Thyroid gland (tissue), 4 donors: ENCODE measurements at regions not wholly inside any gene's neighbourhood (a gene's known extent, or its start where the extent isn't known, plus 50 kb on each side); places are given as distances from the start of the nearest gene placed in this dataset.

ENCODE experiments used
- DNase-seq, 2 donors: peaks; one replicate each; pipeline ENCODE4 v3.0.0-alpha.2; 2019
- H3K27ac ChIP-seq, 3 donors: fragments of 200-600 bp; sonication (generic); 1 replicate in 2 of 3; 2 replicates in 1 of 3; pipeline ENCODE4 v1.5.1; 2016 to 2019; ENCODE audit warnings: mild to moderate bottlenecking in 1 of 3, moderate library complexity in 1 of 3
- H3K27me3 ChIP-seq: fragments of 200-600 bp; sonication (generic); one replicate; pipeline ENCODE4 v1.5.1; 2019
- H3K36me3 ChIP-seq, 2 donors: fragments of 200-600 bp; sonication (generic); one replicate each; pipeline ENCODE4 v1.5.1; 2016 to 2019
- H3K4me1 ChIP-seq, 2 donors: fragments of 200-600 bp; sonication (generic); one replicate each; pipeline ENCODE4 v1.5.1; 2017 to 2019
- H3K4me3 ChIP-seq, 3 donors: fragments of 200-600 bp; sonication (generic); replicated peaks in 1 of 3; 1 replicate in 2 of 3; 2 replicates in 1 of 3; pipeline ENCODE4 v1.5.1; 2016; ENCODE audit warnings: mild to moderate bottlenecking in 1 of 3
- H3K9me3 ChIP-seq: fragments of 200-600 bp; sonication (generic); one replicate; pipeline ENCODE4 v1.5.1; 2017
- POLR2A ChIP-seq, 2 donors: fragments of 450-650 bp; IDR thresholded peaks; one replicate each; pipeline ENCODE4 v1.6.1; 2017; ENCODE audit warnings: antibody characterized with exemption in 2 of 2, mild to moderate bottlenecking in 2 of 2, moderate library complexity in 1 of 2
- WGBS, 2 donors: methylation state at CpG; one replicate each; pipeline ENCODE4 v1.1.5; 2017; 5-methylcytosine and 5-hydroxymethylcytosine counted together
- intact Hi-C: fragments of 100-400 bp; cut with DNase I; formaldehyde crosslinking; loops from one replicate; pipeline ENCODE4 v1.15.1; 2023
- TF ChIP-seq, protein P1 (sequence below), 6 experiments: fragments of 200-600 bp in 3 of 6; fragments of 450-650 bp in 3 of 6; sonication (generic) in 3 of 6; IDR thresholded peaks; one replicate each; pipeline ENCODE4 v1.5.1; 2016 to 2019; ENCODE audit warnings: antibody characterized with exemption in 6 of 6, mild to moderate bottlenecking in 2 of 6, inconsistent platforms in 1 of 6, moderate library complexity in 1 of 6

DNA sequence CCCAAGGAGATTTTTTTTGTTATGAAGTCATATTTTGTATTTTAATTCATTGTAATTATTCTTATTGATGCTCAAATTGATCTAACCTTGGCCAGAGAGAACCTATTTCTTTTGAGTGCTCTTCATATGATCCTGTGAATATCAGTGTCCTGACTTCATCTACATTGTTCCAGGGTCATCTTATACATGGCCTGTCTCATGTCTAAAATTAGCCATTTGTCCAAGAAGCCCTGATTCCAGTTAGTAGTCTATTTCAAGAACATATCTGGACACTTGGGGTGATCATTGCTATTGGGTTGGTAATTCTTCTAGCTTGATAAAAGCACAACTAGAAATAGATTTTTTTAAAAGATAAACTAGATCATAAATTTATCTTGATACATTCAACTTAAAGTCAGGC, 266.2 kb downstream of the SPRY1 start:
- no peaks in the 10 kb centered on the region for H3K9me3 ChIP-seq
- TF ChIP-seq POLR2A (IDR thresholded peaks at IDR 0.05), result no peak
- TF ChIP-seq, protein P1, sequence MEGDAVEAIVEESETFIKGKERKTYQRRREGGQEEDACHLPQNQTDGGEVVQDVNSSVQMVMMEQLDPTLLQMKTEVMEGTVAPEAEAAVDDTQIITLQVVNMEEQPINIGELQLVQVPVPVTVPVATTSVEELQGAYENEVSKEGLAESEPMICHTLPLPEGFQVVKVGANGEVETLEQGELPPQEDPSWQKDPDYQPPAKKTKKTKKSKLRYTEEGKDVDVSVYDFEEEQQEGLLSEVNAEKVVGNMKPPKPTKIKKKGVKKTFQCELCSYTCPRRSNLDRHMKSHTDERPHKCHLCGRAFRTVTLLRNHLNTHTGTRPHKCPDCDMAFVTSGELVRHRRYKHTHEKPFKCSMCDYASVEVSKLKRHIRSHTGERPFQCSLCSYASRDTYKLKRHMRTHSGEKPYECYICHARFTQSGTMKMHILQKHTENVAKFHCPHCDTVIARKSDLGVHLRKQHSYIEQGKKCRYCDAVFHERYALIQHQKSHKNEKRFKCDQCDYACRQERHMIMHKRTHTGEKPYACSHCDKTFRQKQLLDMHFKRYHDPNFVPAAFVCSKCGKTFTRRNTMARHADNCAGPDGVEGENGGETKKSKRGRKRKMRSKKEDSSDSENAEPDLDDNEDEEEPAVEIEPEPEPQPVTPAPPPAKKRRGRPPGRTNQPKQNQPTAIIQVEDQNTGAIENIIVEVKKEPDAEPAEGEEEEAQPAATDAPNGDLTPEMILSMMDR (IDR thresholded peaks at IDR 0.05), result no peak
- H3K4me1 ChIP-seq, result no peaks in the 10 kb centered on the region
- H3K4me3 ChIP-seq, result no peak overlapping the region
- no peaks in the 10 kb centered on the region for H3K27me3 ChIP-seq
- no peaks in the 10 kb centered on the region for H3K36me3 ChIP-seq
- no peak overlapping the region for H3K27ac ChIP-seq
- intact Hi-C loops, result no loop called here
- DNase-seq, result no peak

DNA sequence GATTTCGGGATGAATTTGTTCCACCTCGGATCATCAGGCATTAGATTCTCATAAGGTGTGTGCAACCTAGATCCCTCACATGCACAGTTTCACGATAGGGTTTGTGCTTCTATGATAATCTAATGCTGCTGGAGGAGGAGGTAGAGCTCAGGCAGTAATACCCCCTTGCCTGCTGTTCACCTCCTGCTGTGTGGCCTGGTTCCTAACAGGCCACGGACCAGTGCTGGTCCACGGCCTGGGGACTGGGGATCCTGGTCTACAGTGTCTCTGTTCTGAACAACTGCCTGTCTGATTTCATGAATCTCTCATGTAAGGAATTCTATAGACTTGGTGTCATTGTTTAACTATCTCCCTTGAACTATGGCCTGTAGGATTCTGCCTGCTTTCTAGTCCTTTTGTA, 269.9 kb downstream of the SPRY1 start:
- TF ChIP-seq, protein P1 (IDR thresholded peaks at IDR 0.05), result no peak
- no peak for TF ChIP-seq POLR2A (IDR thresholded peaks at IDR 0.05)
- Histone ChIP-seq H3K27ac (no peak overlapping the region), H3K9me3 (no peaks in the 10 kb centered on the region), H3K27me3 (no peaks in the 10 kb centered on the region), H3K36me3 (no peaks in the 10 kb centered on the region), H3K4me3 (no peak overlapping the region), H3K4me1 (no peaks in the 10 kb centered on the region)
- DNase-seq, result no peak
- 97 to 98% methylated on average over 5 of the region's 5 CpGs for WGBS, 2 donors
- intact Hi-C loops, result no loop called here

DNA sequence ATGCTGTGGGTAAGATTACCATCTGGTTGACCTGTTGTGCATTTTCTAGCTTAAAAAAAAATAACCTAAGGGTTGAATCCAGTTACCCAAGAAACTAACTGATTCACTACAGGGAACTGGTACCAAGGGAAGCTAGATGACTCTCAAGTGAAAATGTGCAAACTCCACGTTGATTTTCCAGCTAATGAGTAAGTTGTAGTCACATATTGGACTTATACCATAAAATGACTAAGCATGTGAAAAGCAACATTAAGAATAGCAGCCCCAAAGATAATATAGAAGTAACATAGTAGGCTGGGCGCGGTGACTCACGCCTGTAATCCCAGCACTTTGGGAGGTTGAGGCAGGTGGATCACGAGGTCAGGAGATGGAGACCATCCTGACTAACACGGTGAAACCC, 270.9 kb downstream of the SPRY1 start:
- Histone ChIP-seq H3K4me1 (no peaks in the 10 kb centered on the region), H3K27ac (no peak overlapping the region), H3K36me3 (no peaks in the 10 kb centered on the region), H3K27me3 (no peaks in the 10 kb centered on the region), H3K9me3 (no peaks in the 10 kb centered on the region), H3K4me3 (no peak overlapping the region)
- WGBS, 2 donors, result 95 to 96% methylated on average over 6 of the region's 6 CpGs
- no peak for TF ChIP-seq POLR2A (IDR thresholded peaks at IDR 0.05)
- TF ChIP-seq, protein P1 (IDR thresholded peaks at IDR 0.05), result no peak
- intact Hi-C loops, result no loop called here
- no peak for DNase-seq

DNA sequence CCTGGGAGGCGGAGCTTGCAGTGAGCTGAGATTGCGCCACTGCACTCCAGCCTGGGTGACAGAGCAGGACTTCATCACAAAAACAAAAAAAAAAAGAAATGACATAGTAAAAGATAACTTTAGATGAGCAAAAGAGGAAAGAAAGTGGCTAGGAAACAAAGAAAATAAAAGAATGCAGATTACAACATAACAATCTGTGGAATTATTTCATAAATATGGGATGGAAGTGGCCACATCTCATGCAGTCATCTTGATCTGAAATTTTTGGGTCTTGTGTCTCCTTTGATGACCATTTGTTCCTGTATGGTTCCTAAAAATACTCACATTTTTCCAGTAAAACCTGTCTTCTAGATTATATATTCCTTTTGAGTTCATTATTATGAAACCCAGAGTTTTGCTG, 271.4 kb downstream of the SPRY1 start:
- H3K9me3 ChIP-seq, result no peaks in the 10 kb centered on the region
- no peaks in the 10 kb centered on the region for H3K27me3 ChIP-seq
- H3K4me1 ChIP-seq, result no peaks in the 10 kb centered on the region
- intact Hi-C loops, result no loop called here
- H3K4me3 ChIP-seq, result no peak overlapping the region
- no peak overlapping the region for H3K27ac ChIP-seq
- no peaks in the 10 kb centered on the region for H3K36me3 ChIP-seq
- TF ChIP-seq POLR2A (IDR thresholded peaks at IDR 0.05), result no peak
- TF ChIP-seq, protein P1 (IDR thresholded peaks at IDR 0.05), result no peak
- DNase-seq, result no peak
- 99 to 100% methylated on average over 2 of the region's 2 CpGs for WGBS, 2 donors

DNA sequence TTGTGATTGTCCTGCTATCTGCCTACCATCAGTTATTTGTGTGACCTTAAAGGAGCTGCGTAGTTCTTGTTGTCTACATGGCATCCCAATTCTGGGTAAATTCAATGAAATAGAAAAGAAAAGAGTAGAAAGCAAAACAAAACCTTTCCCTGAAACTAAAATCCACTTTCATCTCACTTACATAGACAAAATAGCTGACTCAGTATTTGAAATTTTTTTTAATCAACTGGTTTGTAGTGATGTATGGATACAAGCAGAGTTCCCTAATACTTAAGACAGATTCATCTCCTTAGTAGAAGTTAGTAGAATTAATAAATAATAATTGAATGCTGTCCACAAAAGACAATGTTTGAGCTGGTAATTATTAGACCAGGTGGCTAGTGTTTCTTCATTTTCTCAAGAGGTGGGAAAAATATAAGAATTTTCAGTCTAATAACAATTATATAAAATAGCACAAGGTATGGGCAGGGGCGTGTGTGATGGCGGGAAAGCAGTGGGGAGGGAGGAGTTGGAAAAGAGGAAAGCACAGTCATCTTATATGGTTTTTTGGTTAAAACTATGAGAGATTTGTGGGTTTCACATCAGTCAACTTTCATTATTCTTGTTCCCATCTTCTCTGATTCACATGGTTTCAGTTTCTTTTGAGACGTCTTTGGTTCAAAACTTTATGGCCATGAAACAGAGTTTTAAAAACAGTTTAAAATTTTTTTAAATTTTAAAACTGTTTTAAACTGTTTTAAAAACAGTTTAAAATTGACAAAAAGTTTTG, 275.2 kb downstream of the SPRY1 start:
- no peaks in the 10 kb centered on the region for H3K4me1 ChIP-seq
- TF ChIP-seq POLR2A (IDR thresholded peaks at IDR 0.05), result no peak
- TF ChIP-seq, protein P1 (IDR thresholded peaks at IDR 0.05), result no peak
- no peak overlapping the region for H3K27ac ChIP-seq
- H3K4me3 ChIP-seq, result no peak overlapping the region
- no peaks in the 10 kb centered on the region for H3K36me3 ChIP-seq
- WGBS, 2 donors, result 89 to 92% methylated on average over 4 of the region's 4 CpGs
- H3K9me3 ChIP-seq, result no peaks in the 10 kb centered on the region
- H3K27me3 ChIP-seq, result no peaks in the 10 kb centered on the region
- intact Hi-C loops, result no loop called here
- DNase-seq, result no peak
